Smooth muscle cell (in vitro differentiated cells): ENCODE measurements at regions not wholly inside any gene's neighbourhood (a gene's known extent, or its start where the extent isn't known, plus 50 kb on each side); places are given as distances from the start of the nearest gene placed in this dataset.
"Not testable (repeated sequence)": the region's sequence is repeated elsewhere in the genome, so short reads cannot be mapped to it uniquely, and the experiment has no call there.

Experiments used
- DNase-seq: peaks from one replicate; lab custom pipeline; 2025; ENCODE audit not compliant: unreplicated experiment; lab: John Stamatoyannopoulos, UW
- H2AFZ ChIP-seq: fragments of 200-600 bp; sonication (generic); 2 replicates; pipeline ENCODE4 v1.6.0; 2016; ENCODE audit warnings: antibody characterized with exemption, low read depth, mild to moderate bottlenecking
- H3F3A ChIP-seq: fragments of 200-600 bp; sonication (generic); 2 replicates; pipeline ENCODE4 v1.6.0; 2017; ENCODE audit warnings: antibody characterized with exemption, low read depth
- H3K27ac ChIP-seq: fragments of 200-600 bp; sonication (generic); 2 replicates; pipeline ENCODE4 v1.5.1; 2016; ENCODE audit warnings: low read depth, mild to moderate bottlenecking
- H3K27me3 ChIP-seq: fragments of 200-600 bp; sonication (generic); 2 replicates; pipeline ENCODE4 v1.6.1; 2016; ENCODE audit warnings: low read depth, mild to moderate bottlenecking
- H3K36me3 ChIP-seq: fragments of 200-600 bp; sonication (generic); 2 replicates; pipeline ENCODE4 v1.5.1; 2016; ENCODE audit warnings: low read depth
- H3K4me1 ChIP-seq: fragments of 200-600 bp; sonication (generic); 2 replicates; pipeline ENCODE4 v1.5.1; 2016; ENCODE audit warnings: low read depth
- H3K4me2 ChIP-seq: fragments of 200-600 bp; sonication (generic); 2 replicates; pipeline ENCODE4 v1.6.0; 2016; ENCODE audit warnings: mild to moderate bottlenecking
- H3K4me3 ChIP-seq: fragments of 200-600 bp; sonication (generic); 2 replicates; pipeline ENCODE4 v1.5.1; 2016; ENCODE audit warnings: mild to moderate bottlenecking
- H3K79me2 ChIP-seq: fragments of 200-600 bp; sonication (generic); 2 replicates; pipeline ENCODE4 v1.6.0; 2016; ENCODE audit warnings: low read depth, mild to moderate bottlenecking
- H3K9ac ChIP-seq: fragments of 200-600 bp; sonication (generic); 2 replicates; pipeline ENCODE4 v1.6.0; 2016; ENCODE audit warnings: low read depth
- H3K9me3 ChIP-seq: fragments of 200-600 bp; sonication (generic); replicated peaks from 2 replicates; pipeline ENCODE4 v1.5.1; 2016; ENCODE audit warnings: low read depth
- H4K20me1 ChIP-seq: fragments of 200-600 bp; sonication (generic); 2 replicates; pipeline ENCODE4 v1.6.0; 2016; ENCODE audit warnings: low read depth
- CTCF ChIP-seq: fragments of 200-600 bp; sonication (generic); IDR thresholded peaks from 2 replicates; pipeline ENCODE4 v1.5.1; 2017; ENCODE audit warnings: borderline replicate concordance, mild to moderate bottlenecking, antibody characterized with exemption; ENCODE audit not compliant: insufficient read depth, poor library complexity, severe bottlenecking
- WGBS: methylation state at CpG from one replicate; pipeline ENCODE4 v1.1.7; 2016; ENCODE audit warnings: low lambda C conversion rate; 5-methylcytosine and 5-hydroxymethylcytosine counted together

- H3K4me3 ChIP-seq: no peak overlapping the region
- no peaks in the 10 kb centered on the region for H3K27me3 ChIP-seq
- TF ChIP-seq CTCF: no peak
- no peaks in the 10 kb centered on the region for H3F3A ChIP-seq
- no peaks in the 10 kb centered on the region for H3K9me3 ChIP-seq
- H3K4me1 ChIP-seq: no peaks in the 10 kb centered on the region
- no peaks in the 10 kb centered on the region for H3K79me2 ChIP-seq
- H3K27ac ChIP-seq: no peak overlapping the region
- no peak overlapping the region for H3K4me2 ChIP-seq
- H3K36me3 ChIP-seq: no peaks in the 10 kb centered on the region
- H4K20me1 ChIP-seq: no peaks in the 10 kb centered on the region
- DNase-seq: no peak
- H2AFZ ChIP-seq: no peak overlapping the region
- 85% methylated on average over 13 of the region's 13 CpGs for WGBS
- H3K9ac ChIP-seq: no peak overlapping the region
These were observed 67.3 kb upstream of the KMT2C start for GRCh38 chr7:152502813-152503790.

- Histone ChIP-seq H3K4me3 (no peak overlapping the region), H2AFZ (no peak overlapping the region), H3K36me3 (no peaks in the 10 kb centered on the region), H3K4me1 (no peaks in the 10 kb centered on the region), H3F3A (no peaks in the 10 kb centered on the region), H3K27me3 (no peaks in the 10 kb centered on the region), H3K79me2 (no peaks in the 10 kb centered on the region), H3K4me2 (no peak overlapping the region), H4K20me1 (no peaks in the 10 kb centered on the region), H3K27ac (no peak overlapping the region), H3K9ac (no peak overlapping the region), H3K9me3 (no peaks in the 10 kb centered on the region)
- 85% methylated on average over 3 of the region's 3 CpGs for WGBS
- TF ChIP-seq CTCF: no peak
- DNase-seq: no peak
These were observed 65.7 kb upstream of the KMT2C start for GRCh38 chr7:152501506-152501905.

- H3F3A ChIP-seq, H3K36me3 ChIP-seq, H3K9ac ChIP-seq, H3K27ac ChIP-seq, DNase-seq, H3K9me3 ChIP-seq, H4K20me1 ChIP-seq, H3K4me3 ChIP-seq, H2AFZ ChIP-seq, H3K79me2 ChIP-seq, H3K4me2 ChIP-seq, H3K27me3 ChIP-seq, H3K4me1 ChIP-seq: not testable (repeated sequence)
- WGBS: 88% methylated on average over 2 of the region's 2 CpGs
These were observed 64.2 kb upstream of the KMT2C start for GRCh38 chr7:152499969-152500368.

GRCh38 chr7:152495867-152496266 lies 60.1 kb upstream of the KMT2C start:
- H3K27ac ChIP-seq: no peak overlapping the region
- WGBS: 49% methylated on average over 2 of the region's 2 CpGs
- H3K9me3 ChIP-seq: no peaks in the 10 kb centered on the region
- H3F3A ChIP-seq: no peaks in the 10 kb centered on the region
- H3K4me1 ChIP-seq: no peaks in the 10 kb centered on the region
- no peak overlapping the region for H2AFZ ChIP-seq
- DNase-seq: no peak
- H3K4me2 ChIP-seq: no peak overlapping the region
- H3K79me2 ChIP-seq: no peaks in the 10 kb centered on the region
- no peak overlapping the region for H3K9ac ChIP-seq
- no peaks in the 10 kb centered on the region for H3K27me3 ChIP-seq
- H3K4me3 ChIP-seq: no peak overlapping the region
- TF ChIP-seq CTCF: no peak
- no peaks in the 10 kb centered on the region for H4K20me1 ChIP-seq
- H3K36me3 ChIP-seq: no peaks in the 10 kb centered on the region
